GM12892 (cell line): ENCODE measurements at regions not wholly inside any gene's neighbourhood (a gene's known extent, or its start where the extent isn't known, plus 50 kb on each side); places are given as distances from the start of the nearest gene placed in this dataset.

ENCODE experiments used
- POLR2A ChIP-seq: IDR thresholded peaks from 2 replicates; pipeline ENCODE4 v1.6.1; 2011; ENCODE audit warnings: low read depth, low read length, control low read depth
- POLR2AphosphoS5 ChIP-seq: IDR thresholded peaks from 2 replicates; pipeline ENCODE4 v1.6.1; 2011; ENCODE audit warnings: low read depth, low read length, control low read depth
- TAF1 ChIP-seq: IDR thresholded peaks from 2 replicates; pipeline ENCODE4 v1.6.1; 2011; ENCODE audit warnings: low read depth, mild to moderate bottlenecking, control low read depth, low read length, borderline replicate concordance

GRCh38 chr3:5330152-5330810, 142.8 kb downstream of the EDEM1 start:
- TF ChIP-seq POLR2AphosphoS5 (no peak), POLR2A (no peak), TAF1 (no peak)
